ENCODE measurements at regions not wholly inside any gene's neighbourhood (a gene's known extent, or its start where the extent isn't known, plus 50 kb on each side); places are given as distances from the start of the nearest gene placed in this dataset.

DNA sequence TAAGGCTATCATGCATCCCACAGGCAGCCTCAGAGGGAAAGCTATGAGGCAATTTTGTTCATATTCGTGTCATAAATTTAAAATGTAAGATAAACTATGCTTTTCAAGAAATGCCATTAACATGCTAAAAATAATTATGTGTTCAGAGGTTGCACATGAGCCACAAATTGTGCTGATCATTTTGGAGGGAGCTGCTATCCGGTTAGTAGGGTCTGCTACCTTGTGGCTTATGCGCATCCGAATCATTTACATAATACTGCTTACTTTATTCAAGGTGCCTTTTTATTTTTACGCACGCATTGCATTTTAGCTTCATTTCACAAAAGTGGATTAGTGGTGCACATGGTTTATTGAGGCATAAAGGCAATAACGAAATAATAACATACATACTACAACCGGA is 76.4 kb upstream of the WWC2 start:
- H3K9ac ChIP-seq (ENCODE audit: low read depth, low read length): no peak overlapping the region
- no peak overlapping the region for H3K14ac ChIP-seq (replicated peaks; ENCODE audit: low read depth, low read length)
- H4K5ac ChIP-seq (ENCODE audit: low read depth, low read length): no peak overlapping the region
- no peak overlapping the region for H3K4me2 ChIP-seq (ENCODE audit: low read depth, low read length)
- no peaks in the 10 kb centered on the region; the same call in 1 of the 2 replicates for H3K9me3 ChIP-seq (ENCODE audit: control insufficient read depth, insufficient read depth, low read length)
- no peaks in the 10 kb centered on the region for H3K9me1 ChIP-seq (ENCODE audit: insufficient read depth, low read length)
- no peak overlapping the region for H2AFZ ChIP-seq (replicated peaks; ENCODE audit: low read length, poor library complexity)
- H3K27me3 ChIP-seq (ENCODE audit: control insufficient read depth, insufficient read depth, low read length): peaks cover 49% of the 10 kb centered on the region
- no peaks in the 10 kb centered on the region for H3K79me1 ChIP-seq (ENCODE audit: low read depth in 1 of 2, low read length in 2 of 2)
- H2AK9ac ChIP-seq (replicated peaks; ENCODE audit: low read depth, low read length, poor library complexity): no peak overlapping the region
- POLR2A ChIA-PET (ENCODE audit: unreplicated experiment): no interaction called here
- H3K4me1 ChIP-seq (ENCODE audit: control insufficient read depth, insufficient read depth, low read length): no peaks in the 10 kb centered on the region
- H2BK15ac ChIP-seq (ENCODE audit: low read depth, low read length): no peak overlapping the region
- no peak overlapping the region for H3K23ac ChIP-seq (ENCODE audit: low read depth, low read length)
- H3K4me3 ChIP-seq (ENCODE audit: insufficient read depth, low read depth, low read length): no peak overlapping the region
- TF ChIP-seq FOS (IDR thresholded peaks at IDR 0.05; ENCODE audit: low read depth, low read length) (no peak), MAFK (IDR thresholded peaks at IDR 0.05; ENCODE audit: low read depth, low read length) (no peak), RFX5 (IDR thresholded peaks at IDR 0.05; ENCODE audit: low read depth, low read length) (no peak), POLR2A (IDR thresholded peaks at IDR 0.05; ENCODE audit: low read depth, low read length) (no peak), RAD21 (IDR thresholded peaks at IDR 0.05; ENCODE audit: low read length) (no peak), MAZ (IDR thresholded peaks at IDR 0.05; ENCODE audit: borderline replicate concordance, low read depth, low read length) (no peak), RCOR1 (IDR thresholded peaks at IDR 0.05; ENCODE audit: insufficient replicate concordance, low read length) (no peak), CEBPB (IDR thresholded peaks at IDR 0.05; ENCODE audit: low read depth, low read length) (no peak), MXI1 (IDR thresholded peaks at IDR 0.05; ENCODE audit: borderline replicate concordance, low read depth, low read length) (no peak), BHLHE40 (IDR thresholded peaks at IDR 0.05; ENCODE audit: low read depth, low read length) (no peak), NFE2L2 (IDR thresholded peaks at IDR 0.05; ENCODE audit: low read depth, low read length) (no peak)
- TF ChIP-seq, protein P1, sequence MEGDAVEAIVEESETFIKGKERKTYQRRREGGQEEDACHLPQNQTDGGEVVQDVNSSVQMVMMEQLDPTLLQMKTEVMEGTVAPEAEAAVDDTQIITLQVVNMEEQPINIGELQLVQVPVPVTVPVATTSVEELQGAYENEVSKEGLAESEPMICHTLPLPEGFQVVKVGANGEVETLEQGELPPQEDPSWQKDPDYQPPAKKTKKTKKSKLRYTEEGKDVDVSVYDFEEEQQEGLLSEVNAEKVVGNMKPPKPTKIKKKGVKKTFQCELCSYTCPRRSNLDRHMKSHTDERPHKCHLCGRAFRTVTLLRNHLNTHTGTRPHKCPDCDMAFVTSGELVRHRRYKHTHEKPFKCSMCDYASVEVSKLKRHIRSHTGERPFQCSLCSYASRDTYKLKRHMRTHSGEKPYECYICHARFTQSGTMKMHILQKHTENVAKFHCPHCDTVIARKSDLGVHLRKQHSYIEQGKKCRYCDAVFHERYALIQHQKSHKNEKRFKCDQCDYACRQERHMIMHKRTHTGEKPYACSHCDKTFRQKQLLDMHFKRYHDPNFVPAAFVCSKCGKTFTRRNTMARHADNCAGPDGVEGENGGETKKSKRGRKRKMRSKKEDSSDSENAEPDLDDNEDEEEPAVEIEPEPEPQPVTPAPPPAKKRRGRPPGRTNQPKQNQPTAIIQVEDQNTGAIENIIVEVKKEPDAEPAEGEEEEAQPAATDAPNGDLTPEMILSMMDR (conservative IDR thresholded peaks at IDR 0.05; ENCODE audit: low read depth, low read length): no peak
- TF ChIP-seq, protein P2, sequence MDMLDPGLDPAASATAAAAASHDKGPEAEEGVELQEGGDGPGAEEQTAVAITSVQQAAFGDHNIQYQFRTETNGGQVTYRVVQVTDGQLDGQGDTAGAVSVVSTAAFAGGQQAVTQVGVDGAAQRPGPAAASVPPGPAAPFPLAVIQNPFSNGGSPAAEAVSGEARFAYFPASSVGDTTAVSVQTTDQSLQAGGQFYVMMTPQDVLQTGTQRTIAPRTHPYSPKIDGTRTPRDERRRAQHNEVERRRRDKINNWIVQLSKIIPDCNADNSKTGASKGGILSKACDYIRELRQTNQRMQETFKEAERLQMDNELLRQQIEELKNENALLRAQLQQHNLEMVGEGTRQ (IDR thresholded peaks at IDR 0.05; ENCODE audit: low read depth, low read length): no peak
- no peak overlapping the region for H4K8ac ChIP-seq (ENCODE audit: low read depth in 2 of 2, low read length in 2 of 2)
- no peak overlapping the region for H3K18ac ChIP-seq (ENCODE audit: low read depth, low read length)
- H4K91ac ChIP-seq (ENCODE audit: insufficient read depth, low read depth, low read length): no peak overlapping the region
- WGBS, 2 experiments (ENCODE audit: extremely low coverage in 2 of 2, insufficient read length in 1 of 2): no CpG with 5 or more reads among the region's 8 CpGs
- in situ Hi-C loops (cut with MboI; ENCODE audit: low sequenced_read_pairs) (no loop called here), intact Hi-C loops (cut with micrococcal nuclease) (no loop called here), dilution Hi-C loops (cut with HindIII; ENCODE audit: low sequenced_read_pairs, unreplicated experiment) (no loop called here)
- H2BK20ac ChIP-seq (ENCODE audit: low read depth, low read length): no peak overlapping the region
- no peak overlapping the region for H3K27ac ChIP-seq (ENCODE audit: insufficient read depth, low read length)
- H2AK5ac ChIP-seq (ENCODE audit: low read depth, low read length): no peak overlapping the region
- no peak overlapping the region for H3K56ac ChIP-seq (ENCODE audit: extremely low read depth, insufficient read depth, low read length)
- H2BK120ac ChIP-seq (ENCODE audit: low read depth, low read length): no peak overlapping the region
- BruUV-seq (replicated peaks): no TSS peak
- ATAC-seq (ENCODE audit: low read depth): no peak
- no peaks in the 10 kb centered on the region for H4K20me1 ChIP-seq (ENCODE audit: insufficient read depth, low read length)
- no peak overlapping the region for H3K4ac ChIP-seq (ENCODE audit: low read depth, low read length)
- H3K36me3 ChIP-seq (ENCODE audit: control insufficient read depth, insufficient read depth, low read length): no peaks in the 10 kb centered on the region
- CTCF ChIA-PET: interaction anchor here (0.6 kb wide), 1 partner anchor 11 kb away, joined by 4 read pairs; no protein-coding TSS in a partner anchor
- no peak overlapping the region for H2BK5ac ChIP-seq (ENCODE audit: low read depth, low read length, poor library complexity, severe bottlenecking)
- DNase-seq: no peak
